Colonic mucosa (tissue), 4 donors: ENCODE measurements at regions not wholly inside any gene's neighbourhood (a gene's known extent, or its start where the extent isn't known, plus 50 kb on each side); places are given as distances from the start of the nearest gene placed in this dataset.
"Not testable (repeated sequence)": the region's sequence is repeated elsewhere in the genome, so short reads cannot be mapped to it uniquely, and the experiment has no call there.

Source experiments
- DNase-seq: peaks from one replicate; pipeline ENCODE4 v3.0.0-alpha.2; 2020
- H3K27ac ChIP-seq: fragments of 200-600 bp; one replicate; pipeline ENCODE4 v1.8.0; 2021
- H3K27me3 ChIP-seq: fragments of 200-600 bp; one replicate; pipeline ENCODE4 v1.8.0; 2021
- H3K36me3 ChIP-seq: fragments of 200-600 bp; one replicate; pipeline ENCODE4 v1.8.0; 2021
- H3K4me1 ChIP-seq: fragments of 200-600 bp; one replicate; pipeline ENCODE4 v1.8.0; 2021; ENCODE audit warnings: mild to moderate bottlenecking
- H3K4me3 ChIP-seq: fragments of 200-600 bp; one replicate; pipeline ENCODE4 v1.8.0; 2021
- H3K9ac ChIP-seq, 2 donors: one replicate each; pipeline ENCODE4 v1.7.0; 2013; ENCODE audit warnings: control low read depth in 2 of 2, low read depth in 2 of 2, low read length in 2 of 2
- H3K9me3 ChIP-seq: fragments of 200-600 bp; one replicate; pipeline ENCODE4 v1.8.0; 2021
- intact Hi-C: fragments of 100-400 bp; cut with DNase I; formaldehyde crosslinking; loops from one replicate; pipeline ENCODE4 v1.14.1; 2022
- TF ChIP-seq, protein P1 (sequence below): fragments of 200-600 bp; IDR thresholded peaks from one replicate; pipeline ENCODE4 v1.8.0; 2022; ENCODE audit warnings: antibody characterized with exemption, mild to moderate bottlenecking
- donor health status: healthy.
- donor health status: DM: no; HTN: no; CAD: no.
- donor health status: DM: no; HTN: no; CAD: no.

GRCh38 chr5:101024299-101024698 is 121.2 kb upstream of the ST8SIA4 start:
- Histone ChIP-seq H3K36me3 (no peaks in the 10 kb centered on the region), H3K27ac (no peak overlapping the region), H3K4me3 (no peak overlapping the region), H3K9ac (no peak overlapping the region), H3K27me3 (no peaks in the 10 kb centered on the region), H3K9me3 (no peaks in the 10 kb centered on the region), H3K4me1 (no peaks in the 10 kb centered on the region)
- intact Hi-C loops = no loop called here
- TF ChIP-seq, protein P1, sequence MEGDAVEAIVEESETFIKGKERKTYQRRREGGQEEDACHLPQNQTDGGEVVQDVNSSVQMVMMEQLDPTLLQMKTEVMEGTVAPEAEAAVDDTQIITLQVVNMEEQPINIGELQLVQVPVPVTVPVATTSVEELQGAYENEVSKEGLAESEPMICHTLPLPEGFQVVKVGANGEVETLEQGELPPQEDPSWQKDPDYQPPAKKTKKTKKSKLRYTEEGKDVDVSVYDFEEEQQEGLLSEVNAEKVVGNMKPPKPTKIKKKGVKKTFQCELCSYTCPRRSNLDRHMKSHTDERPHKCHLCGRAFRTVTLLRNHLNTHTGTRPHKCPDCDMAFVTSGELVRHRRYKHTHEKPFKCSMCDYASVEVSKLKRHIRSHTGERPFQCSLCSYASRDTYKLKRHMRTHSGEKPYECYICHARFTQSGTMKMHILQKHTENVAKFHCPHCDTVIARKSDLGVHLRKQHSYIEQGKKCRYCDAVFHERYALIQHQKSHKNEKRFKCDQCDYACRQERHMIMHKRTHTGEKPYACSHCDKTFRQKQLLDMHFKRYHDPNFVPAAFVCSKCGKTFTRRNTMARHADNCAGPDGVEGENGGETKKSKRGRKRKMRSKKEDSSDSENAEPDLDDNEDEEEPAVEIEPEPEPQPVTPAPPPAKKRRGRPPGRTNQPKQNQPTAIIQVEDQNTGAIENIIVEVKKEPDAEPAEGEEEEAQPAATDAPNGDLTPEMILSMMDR = no peak
- DNase-seq = no peak

DNA sequence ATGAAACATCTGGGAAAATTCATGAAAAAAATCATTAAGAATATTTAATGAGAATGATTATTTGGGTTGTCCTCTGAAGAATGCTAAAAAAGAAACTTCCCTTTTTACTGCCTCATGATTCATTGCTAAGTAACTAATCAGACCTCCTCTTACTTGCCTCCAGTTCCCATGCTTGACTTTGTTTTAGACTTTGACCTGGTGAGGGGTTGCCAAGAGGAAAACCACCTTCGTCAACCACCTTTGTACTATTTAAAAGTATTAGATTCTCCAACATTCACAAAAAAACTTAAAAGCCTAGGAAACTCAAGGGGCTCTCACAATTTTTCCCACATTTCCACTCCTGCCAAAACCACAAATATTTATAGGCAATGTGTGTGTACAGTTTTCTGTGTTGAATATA is 115.2 kb upstream of the ST8SIA4 start:
- DNase-seq = no peak
- TF ChIP-seq, protein P1 = no peak
- H3K9ac ChIP-seq = no peak overlapping the region
- no peaks in the 10 kb centered on the region for H3K36me3 ChIP-seq
- no peak overlapping the region for H3K4me3 ChIP-seq
- intact Hi-C loops = no loop called here
- no peaks in the 10 kb centered on the region for H3K27me3 ChIP-seq
- H3K9me3 ChIP-seq = no peaks in the 10 kb centered on the region
- H3K27ac ChIP-seq = no peak overlapping the region
- no peaks in the 10 kb centered on the region for H3K4me1 ChIP-seq

- Histone ChIP-seq H3K9me3 (no peaks in the 10 kb centered on the region), H3K4me3 (no peak overlapping the region), H3K36me3 (no peaks in the 10 kb centered on the region), H3K27ac (no peak overlapping the region), H3K4me1 (no peaks in the 10 kb centered on the region), H3K9ac (no peak overlapping the region), H3K27me3 (no peaks in the 10 kb centered on the region)
- intact Hi-C loops = no loop called here
- no peak for DNase-seq
- TF ChIP-seq, protein P1 = no peak
Observed at GRCh38 chr5:101012880-101013279, 109.8 kb upstream of the ST8SIA4 start.

DNA sequence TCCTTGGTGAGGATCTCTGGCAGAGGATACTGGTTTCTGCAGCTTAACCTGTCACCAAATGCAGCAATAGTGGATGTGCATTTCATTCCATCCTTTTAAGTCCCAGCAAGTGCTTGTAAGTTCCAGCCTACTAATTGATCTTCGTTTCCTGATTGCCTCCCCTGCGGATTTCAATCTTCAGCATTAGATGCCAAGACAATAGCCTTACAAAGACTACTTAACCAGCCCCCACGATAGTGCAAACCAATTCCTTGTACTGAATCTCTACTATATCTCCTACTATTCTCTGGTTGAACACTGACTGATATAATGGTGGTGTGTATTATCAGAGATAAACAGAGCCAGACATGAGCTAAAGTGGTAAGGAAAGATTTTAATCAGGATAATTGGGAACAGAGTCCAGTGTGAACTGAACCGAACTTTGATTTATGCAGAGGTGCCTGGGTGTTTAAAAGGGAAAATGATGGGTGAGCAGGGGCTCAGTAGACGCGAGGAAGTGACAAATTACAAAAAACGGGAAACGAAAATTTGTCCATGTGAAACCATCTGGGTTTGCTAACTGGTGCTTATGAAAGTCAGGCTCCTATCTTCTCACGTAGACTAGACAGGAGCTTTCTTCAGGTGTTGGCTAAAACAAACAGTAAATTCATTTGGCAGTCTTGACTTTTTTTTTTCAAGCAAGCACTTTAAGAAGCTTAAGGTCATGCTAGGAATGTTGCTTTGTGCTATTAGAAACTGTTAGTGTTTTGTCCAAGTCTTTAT is 106.9 kb upstream of the ST8SIA4 start:
- Histone ChIP-seq H3K27ac (no peak overlapping the region), H3K27me3 (no peaks in the 10 kb centered on the region), H3K4me1 (no peaks in the 10 kb centered on the region), H3K4me3 (no peak overlapping the region), H3K36me3 (no peaks in the 10 kb centered on the region), H3K9me3 (no peaks in the 10 kb centered on the region), H3K9ac (no peak overlapping the region)
- TF ChIP-seq, protein P1 = no peak
- DNase-seq = no peak
- intact Hi-C loops = no loop called here

DNA sequence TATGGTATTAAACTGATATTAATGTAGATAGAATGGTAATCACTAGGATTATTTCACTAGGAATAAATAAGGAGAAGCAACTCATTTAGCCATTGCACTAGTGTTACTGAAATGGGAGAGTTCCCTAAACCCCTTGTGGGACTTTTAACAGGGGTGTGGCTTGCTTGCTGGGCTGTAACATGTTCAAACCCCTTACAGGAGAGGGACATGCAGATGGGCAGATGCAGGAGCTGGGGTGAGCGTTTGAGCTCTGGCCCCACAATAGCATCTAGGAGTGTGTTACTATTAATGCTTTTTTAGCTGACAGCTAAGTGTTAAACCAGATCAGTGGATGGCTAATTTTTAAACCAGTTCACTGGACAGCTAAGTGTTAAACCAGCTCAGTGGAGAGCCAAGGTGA is 89.3 kb upstream of the ST8SIA4 start:
- Histone ChIP-seq H3K4me3 (no peak overlapping the region), H3K9ac (no peak overlapping the region), H3K4me1 (no peaks in the 10 kb centered on the region), H3K36me3 (no peaks in the 10 kb centered on the region), H3K9me3 (no peaks in the 10 kb centered on the region), H3K27me3 (no peaks in the 10 kb centered on the region), H3K27ac (no peak overlapping the region)
- intact Hi-C loops = no loop called here
- TF ChIP-seq, protein P1 = no peak
- DNase-seq = no peak

DNA sequence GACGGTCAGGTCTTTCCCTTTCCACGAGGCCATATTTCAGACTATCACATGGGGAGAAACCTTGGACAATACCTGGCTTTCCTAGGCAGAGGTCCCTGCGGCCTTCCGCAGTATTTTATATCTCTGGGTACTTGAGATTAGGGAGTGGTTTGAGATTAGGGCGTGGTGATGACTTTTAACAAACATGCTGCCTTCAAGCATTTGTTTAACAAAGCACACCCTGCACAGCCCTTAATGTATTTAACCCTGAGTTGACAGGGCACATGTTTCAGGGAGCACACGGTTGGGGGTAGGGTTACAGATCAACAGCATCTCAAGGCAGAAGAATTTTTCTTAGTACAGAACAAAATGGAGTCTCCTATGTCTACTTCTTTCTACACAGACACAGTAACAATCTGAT is 80.5 kb upstream of the ST8SIA4 start:
- intact Hi-C loops, H3K4me3 ChIP-seq, H3K9me3 ChIP-seq, H3K9ac ChIP-seq, DNase-seq, H3K36me3 ChIP-seq, H3K4me1 ChIP-seq, H3K27ac ChIP-seq, H3K27me3 ChIP-seq: not testable (repeated sequence)
